ENCODE measurements at regions not wholly inside any gene's neighbourhood (a gene's known extent, or its start where the extent isn't known, plus 50 kb on each side); places are given as distances from the start of the nearest gene placed in this dataset.

DNA sequence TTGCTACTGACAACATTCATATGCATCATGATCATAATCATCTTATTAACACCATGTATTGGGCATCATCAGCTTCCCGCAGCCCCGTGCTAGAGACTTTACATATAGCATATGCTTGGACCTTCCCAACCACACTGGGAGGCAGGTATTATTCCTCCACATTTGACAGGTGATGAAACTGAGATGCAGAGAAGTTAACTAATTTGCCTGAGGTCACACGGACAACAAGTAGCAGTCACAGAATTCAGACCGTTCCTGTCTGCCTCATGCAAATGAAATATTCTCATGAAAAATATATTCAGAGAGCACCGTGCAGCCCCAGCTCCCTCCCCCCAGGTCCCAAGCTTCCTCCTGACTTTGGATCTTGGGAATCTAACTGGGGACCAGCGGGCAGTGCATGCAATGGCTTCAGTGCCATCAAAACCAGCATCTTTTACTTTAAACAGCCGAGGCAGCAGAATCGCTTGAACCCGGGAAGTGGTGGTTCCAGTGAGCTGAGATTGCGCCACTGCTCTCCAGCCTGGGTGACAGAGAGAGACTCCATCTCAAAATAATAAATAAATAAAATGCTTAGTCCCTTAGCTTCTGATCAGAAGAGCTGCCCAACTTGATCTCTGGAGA is 112.2 kb upstream of the GPR26 start:
- TF ChIP-seq, protein P1, sequence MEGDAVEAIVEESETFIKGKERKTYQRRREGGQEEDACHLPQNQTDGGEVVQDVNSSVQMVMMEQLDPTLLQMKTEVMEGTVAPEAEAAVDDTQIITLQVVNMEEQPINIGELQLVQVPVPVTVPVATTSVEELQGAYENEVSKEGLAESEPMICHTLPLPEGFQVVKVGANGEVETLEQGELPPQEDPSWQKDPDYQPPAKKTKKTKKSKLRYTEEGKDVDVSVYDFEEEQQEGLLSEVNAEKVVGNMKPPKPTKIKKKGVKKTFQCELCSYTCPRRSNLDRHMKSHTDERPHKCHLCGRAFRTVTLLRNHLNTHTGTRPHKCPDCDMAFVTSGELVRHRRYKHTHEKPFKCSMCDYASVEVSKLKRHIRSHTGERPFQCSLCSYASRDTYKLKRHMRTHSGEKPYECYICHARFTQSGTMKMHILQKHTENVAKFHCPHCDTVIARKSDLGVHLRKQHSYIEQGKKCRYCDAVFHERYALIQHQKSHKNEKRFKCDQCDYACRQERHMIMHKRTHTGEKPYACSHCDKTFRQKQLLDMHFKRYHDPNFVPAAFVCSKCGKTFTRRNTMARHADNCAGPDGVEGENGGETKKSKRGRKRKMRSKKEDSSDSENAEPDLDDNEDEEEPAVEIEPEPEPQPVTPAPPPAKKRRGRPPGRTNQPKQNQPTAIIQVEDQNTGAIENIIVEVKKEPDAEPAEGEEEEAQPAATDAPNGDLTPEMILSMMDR (IDR thresholded peaks at IDR 0.05), result no peak
- TF ChIP-seq POLR2AphosphoS5 (IDR thresholded peaks at IDR 0.05) (no peak), POLR2A (IDR thresholded peaks at IDR 0.05) (no peak)
